ENCODE measurements at regions not wholly inside any gene's neighbourhood (a gene's known extent, or its start where the extent isn't known, plus 50 kb on each side); places are given as distances from the start of the nearest gene placed in this dataset.

- DNase-seq = no peak
These were observed 553.8 kb upstream of the VSTM2A start for GRCh38 chr7:53988376-53988775.

GRCh38 chr7:53993224-53993623 lies 549.0 kb upstream of the VSTM2A start:
- DNase-seq = no peak

GRCh38 chr7:53996876-53997275 lies 545.3 kb upstream of the VSTM2A start:
- DNase-seq = no peak

- no peak for DNase-seq
These were observed 527.4 kb upstream of the VSTM2A start for GRCh38 chr7:54014765-54015164.

GRCh38 chr7:54015251-54015650 lies 526.9 kb upstream of the VSTM2A start:
- DNase-seq = no peak

- no peak for DNase-seq
These were observed 504.3 kb upstream of the VSTM2A start for GRCh38 chr7:54037873-54038272.

- DNase-seq = no peak
These were observed 481.5 kb upstream of the VSTM2A start for GRCh38 chr7:54060643-54061042.

- DNase-seq = no peak
These were observed 475.5 kb upstream of the VSTM2A start for GRCh38 chr7:54066643-54067042.

- DNase-seq = no peak
These were observed 472.3 kb upstream of the VSTM2A start for GRCh38 chr7:54069843-54070242.

- no peak for DNase-seq
These were observed 469.5 kb upstream of the VSTM2A start for GRCh38 chr7:54072710-54073109.

- DNase-seq = no peak
These were observed 465.6 kb upstream of the VSTM2A start for GRCh38 chr7:54076616-54077015.

- DNase-seq = no peak
These were observed 461.6 kb upstream of the VSTM2A start for GRCh38 chr7:54080525-54080924.

GRCh38 chr7:54080971-54081370 lies 461.2 kb upstream of the VSTM2A start:
- no peak for DNase-seq

GRCh38 chr7:54084340-54084739 lies 457.8 kb upstream of the VSTM2A start:
- DNase-seq = no peak

GRCh38 chr7:54090652-54091213 lies 451.4 kb upstream of the VSTM2A start:
- no peak for DNase-seq

GRCh38 chr7:54091322-54091721 lies 450.9 kb upstream of the VSTM2A start:
- no peak for DNase-seq

- no peak for DNase-seq
These were observed 444.3 kb upstream of the VSTM2A start for GRCh38 chr7:54097886-54098285.

GRCh38 chr7:54109501-54109900 lies 432.7 kb upstream of the VSTM2A start:
- no peak for DNase-seq

GRCh38 chr7:54111814-54112511 lies 430.2 kb upstream of the VSTM2A start:
- DNase-seq = no peak

GRCh38 chr7:54112567-54112966 lies 429.6 kb upstream of the VSTM2A start:
- no peak for DNase-seq

- DNase-seq = no peak
These were observed 427.0 kb upstream of the VSTM2A start for GRCh38 chr7:54115028-54115763.

GRCh38 chr7:54116956-54117355 lies 425.2 kb upstream of the VSTM2A start:
- no peak for DNase-seq

- DNase-seq = no peak
These were observed 413.1 kb upstream of the VSTM2A start for GRCh38 chr7:54129035-54129434.

- no peak for DNase-seq
These were observed 400.6 kb upstream of the VSTM2A start for GRCh38 chr7:54141576-54141975.

Data from NCI-H1048 (cell line).